Fibroblast of skin of right biceps (primary cell): ENCODE measurements at regions not wholly inside any gene's neighbourhood (a gene's known extent, or its start where the extent isn't known, plus 50 kb on each side); places are given as distances from the start of the nearest gene placed in this dataset.
"Not testable (repeated sequence)": the region's sequence is repeated elsewhere in the genome, so short reads cannot be mapped to it uniquely, and the experiment has no call there.

Source experiments
- DNase-seq: peaks from one replicate; pipeline ENCODE4 v3.0.0-alpha.2; 2013

- DNase-seq, result peak; percentile 56
Measured at GRCh38 chr14:55807053-55807880, 227.3 kb downstream of the KTN1 start.

DNA sequence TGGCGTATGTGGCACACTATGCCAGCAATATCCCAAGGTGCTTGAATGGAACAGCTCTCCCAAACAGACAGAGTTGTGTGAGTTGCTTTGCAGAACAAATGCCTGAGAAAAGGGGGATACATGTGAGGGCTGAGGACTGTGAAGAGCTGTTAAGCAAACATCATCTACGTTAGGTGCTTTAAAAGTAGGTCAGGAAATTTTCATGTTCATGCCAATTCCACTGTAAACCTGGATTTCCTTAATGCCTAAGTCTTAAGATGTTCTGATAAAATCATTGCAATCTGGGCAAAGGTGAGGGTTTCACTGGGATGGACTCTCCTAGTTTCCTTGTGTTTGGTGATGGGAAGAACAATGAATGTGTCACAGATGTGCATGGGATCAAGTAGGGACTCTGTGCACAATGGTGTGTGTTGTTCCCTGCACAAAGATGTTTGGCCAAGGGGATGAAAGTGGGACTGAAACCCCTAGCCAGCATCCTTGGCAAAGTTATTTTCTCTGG lies 227.9 kb downstream of the KTN1 start:
- no peak for DNase-seq

DNA sequence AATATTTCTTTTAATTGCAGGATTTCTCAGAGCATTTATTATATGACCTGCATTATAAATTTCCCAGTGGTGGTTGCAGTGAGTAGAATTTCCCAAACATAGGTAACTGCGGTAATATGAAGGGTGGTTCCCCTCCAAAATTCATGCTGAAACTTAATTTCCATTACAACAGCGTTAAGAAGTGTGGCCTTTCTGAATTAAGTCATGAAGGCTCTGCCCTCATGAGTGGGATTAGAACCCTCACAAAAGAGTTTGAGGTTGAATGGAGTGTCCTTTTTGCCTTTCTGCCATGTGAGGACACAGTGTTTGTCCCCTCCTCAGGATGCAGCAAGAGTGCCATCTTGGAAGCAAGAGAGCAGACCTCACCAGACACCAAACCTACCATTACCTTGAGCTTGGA lies 233.6 kb downstream of the KTN1 start:
- no peak for DNase-seq

- DNase-seq, result peak; percentile 17
Measured at GRCh38 chr14:55814064-55814463, 234.1 kb downstream of the KTN1 start.

DNA sequence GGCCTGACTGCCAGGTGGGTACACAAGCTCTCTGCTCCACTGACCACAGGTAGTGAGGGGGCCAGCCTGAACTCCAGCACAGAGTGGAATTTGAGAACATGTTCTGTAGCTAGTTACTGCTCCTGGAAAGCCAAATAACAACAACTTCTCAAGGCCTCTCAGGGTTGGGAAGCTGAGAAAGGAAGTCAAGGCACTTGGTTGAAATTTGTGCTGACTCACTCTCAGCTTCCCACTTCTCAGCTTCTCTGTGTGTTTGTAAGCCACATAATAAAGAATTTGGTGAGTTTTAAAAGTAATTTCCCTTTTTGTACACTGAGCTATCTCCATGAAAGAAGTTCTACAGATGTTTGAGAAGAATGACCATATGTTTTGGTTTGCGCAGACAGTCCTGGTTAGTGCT lies 234.9 kb downstream of the KTN1 start:
- DNase-seq, result peak; percentile 38

DNA sequence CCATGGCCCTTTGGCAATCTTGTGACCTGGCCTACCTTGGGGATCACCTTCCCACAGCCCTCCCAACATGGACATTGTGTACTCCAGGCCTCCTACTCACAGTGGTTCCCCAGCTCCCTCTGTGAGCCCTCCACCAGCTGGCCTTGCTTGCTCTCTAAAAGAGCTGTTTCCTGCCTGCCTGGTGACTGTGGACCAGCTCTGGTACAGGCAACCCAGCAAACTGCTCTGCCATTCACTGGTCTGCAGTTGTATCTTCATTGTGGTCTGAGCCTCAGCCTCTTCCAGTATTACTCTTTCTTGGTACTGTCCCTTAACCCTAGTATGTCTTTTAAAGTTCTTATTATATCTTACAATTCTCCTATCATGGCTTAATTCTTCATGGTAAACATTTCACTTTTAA lies 236.2 kb downstream of the KTN1 start:
- no peak for DNase-seq

- no peak for DNase-seq
Measured at GRCh38 chr14:55819610-55820304, 239.8 kb downstream of the KTN1 start.

DNA sequence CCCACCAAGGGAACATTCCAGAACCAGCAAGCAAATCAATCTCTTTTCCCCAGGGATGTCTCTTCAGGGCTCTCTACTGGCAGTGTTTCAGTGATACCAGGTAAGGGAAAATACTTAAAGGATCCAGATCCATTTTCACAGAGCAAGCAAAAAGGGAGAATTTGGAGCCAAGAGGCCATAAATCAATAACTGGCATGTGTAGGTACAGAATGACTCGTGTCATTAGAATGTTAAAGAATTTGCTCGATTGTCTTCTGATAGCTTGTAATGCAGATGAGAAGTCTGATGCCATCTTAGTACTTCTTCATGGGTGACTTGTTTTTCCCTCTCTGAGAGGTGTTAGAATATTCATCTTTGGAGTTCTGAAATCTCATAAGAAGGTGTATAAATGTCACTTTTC lies 242.9 kb downstream of the KTN1 start:
- no peak for DNase-seq

GRCh38 chr14:55832122-55832911 lies 252.3 kb downstream of the KTN1 start:
- peak; percentile 44 for DNase-seq

DNA sequence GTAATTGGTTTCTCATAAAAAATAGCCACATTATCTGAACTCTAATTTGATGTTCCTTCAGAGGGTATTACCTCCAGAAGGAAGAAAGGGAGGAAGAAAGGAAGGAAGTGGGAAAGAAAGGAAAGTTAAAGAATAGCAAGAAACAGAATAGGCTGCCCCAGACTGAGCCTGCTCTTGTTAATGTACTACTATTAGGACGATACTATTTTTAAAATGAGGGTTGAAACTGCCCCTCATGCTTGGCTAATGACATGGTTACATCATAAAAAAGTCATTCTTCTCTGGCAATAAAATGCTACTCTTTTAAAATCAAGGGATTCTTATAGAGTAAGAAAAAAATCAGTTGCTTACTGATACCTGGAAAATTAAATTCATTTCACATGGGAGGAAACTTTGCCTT lies 253.0 kb downstream of the KTN1 start:
- DNase-seq, result no peak

DNA sequence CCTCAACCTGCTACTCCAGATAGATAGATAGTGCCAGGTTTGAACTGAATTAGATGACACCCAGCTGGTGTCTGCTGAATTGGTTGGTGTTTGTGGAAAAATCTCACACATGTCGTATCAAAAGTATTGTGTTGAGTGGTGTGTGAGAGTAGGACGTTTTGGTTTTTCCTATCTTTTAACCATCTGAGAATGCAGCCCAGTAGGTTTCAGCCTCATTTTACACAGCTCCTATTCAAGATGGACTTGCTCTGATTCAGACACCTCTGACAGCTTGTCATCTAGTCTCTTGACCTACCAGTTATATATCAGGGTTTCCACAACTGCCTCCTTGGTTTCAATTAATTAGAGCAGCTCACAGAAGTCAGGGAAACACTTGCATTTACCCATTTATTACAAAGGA lies 254.4 kb downstream of the KTN1 start:
- no peak for DNase-seq

DNA sequence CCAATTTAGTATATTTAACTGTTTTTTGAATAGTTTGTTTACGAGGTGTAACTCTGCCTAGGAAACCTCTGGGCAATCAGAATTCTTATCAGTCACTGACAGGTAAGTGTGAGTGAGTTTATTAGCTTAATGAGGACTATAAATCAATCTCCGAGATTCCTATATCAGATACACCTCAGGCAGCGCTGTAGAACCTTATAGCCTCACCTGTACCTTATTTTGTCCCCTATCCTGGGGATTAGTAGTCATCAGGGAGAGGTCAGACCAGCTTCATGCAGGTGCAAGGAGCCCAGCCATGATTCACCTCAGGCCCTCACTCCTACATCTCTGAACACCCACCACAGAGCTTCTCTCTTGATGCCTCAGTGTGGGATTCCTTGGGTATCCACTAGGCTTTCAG lies 256.0 kb downstream of the KTN1 start:
- no peak for DNase-seq

- no peak for DNase-seq
Measured at GRCh38 chr14:55837467-55837866, 257.5 kb downstream of the KTN1 start.

- DNase-seq, result no peak
Measured at GRCh38 chr14:55838529-55839052, 258.6 kb downstream of the KTN1 start.

- not testable (repeated sequence) for DNase-seq
Measured at GRCh38 chr14:55839301-55839947, 259.4 kb downstream of the KTN1 start.

- DNase-seq, result no peak
Measured at GRCh38 chr14:55840821-55841220, 260.8 kb downstream of the KTN1 start.

GRCh38 chr14:55841625-55842024 lies 261.6 kb downstream of the KTN1 start:
- DNase-seq, result no peak

GRCh38 chr14:55843718-55844403 lies 263.9 kb downstream of the KTN1 start:
- DNase-seq, result no peak

DNA sequence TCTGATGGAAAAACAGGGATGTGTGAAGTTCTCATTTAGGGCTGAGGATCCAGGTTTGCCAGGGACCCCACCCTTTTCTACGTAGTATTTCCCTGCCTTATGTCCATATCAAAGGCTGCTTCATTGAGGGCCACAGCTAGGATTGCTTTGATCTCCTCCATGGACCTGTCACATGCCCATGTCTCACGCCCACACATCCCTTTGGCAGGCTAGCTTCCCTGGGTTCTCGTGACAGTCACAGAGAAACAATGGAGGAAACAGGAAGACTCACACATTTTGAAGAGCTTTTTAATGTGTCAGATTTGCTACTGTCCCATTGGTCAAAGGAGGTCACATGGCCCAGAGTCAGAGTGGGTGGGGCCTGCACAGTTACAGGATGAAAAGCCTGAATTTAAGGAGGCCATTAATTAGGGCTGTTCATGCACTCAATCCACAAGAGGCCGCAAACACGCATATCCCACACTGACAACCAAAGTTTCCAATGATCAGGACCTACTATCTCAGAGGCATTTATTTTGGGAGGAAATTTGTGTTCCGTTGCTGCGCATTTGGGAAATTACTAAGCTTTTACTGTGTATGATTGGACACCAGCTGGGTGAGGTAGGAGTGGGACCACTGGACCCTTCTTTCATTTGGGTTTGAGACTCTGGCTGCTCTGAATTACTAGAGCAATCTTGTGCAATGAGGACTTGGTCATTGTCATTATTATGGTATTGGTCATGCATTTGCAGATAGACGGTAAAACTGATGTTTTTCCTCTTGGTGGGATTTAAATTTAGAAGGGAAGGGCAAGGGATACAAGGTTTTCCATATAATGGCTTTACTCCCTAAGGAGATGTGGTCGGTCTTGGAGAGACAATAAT lies 266.2 kb downstream of the KTN1 start:
- DNase-seq, result peak; percentile 34

- DNase-seq, result peak; percentile 71
Measured at GRCh38 chr14:55846826-55847446, 266.9 kb downstream of the KTN1 start.
